ENCODE measurements at regions not wholly inside any gene's neighbourhood (a gene's known extent, or its start where the extent isn't known, plus 50 kb on each side); places are given as distances from the start of the nearest gene placed in this dataset.

GRCh38 chr2:64317707-64318475, 136.1 kb upstream of the LGALSL start:
- DNase-seq (ENCODE audit: low spot score): no peak

DNA sequence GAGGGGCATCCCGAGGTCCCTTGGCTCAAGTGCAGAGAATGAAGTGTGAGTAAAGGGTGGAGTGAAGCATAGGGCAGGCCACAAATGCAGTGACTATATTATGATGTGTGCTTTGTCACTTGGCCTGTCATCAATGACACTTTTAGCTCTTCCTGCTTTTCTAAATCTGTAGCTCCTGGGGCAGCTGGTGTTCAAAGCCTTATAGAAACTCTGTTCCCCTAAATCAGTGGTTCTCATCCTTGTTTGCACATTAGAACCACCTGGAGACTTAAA, 135.6 kb upstream of the LGALSL start:
- no peak for DNase-seq (ENCODE audit: low spot score)

DNA sequence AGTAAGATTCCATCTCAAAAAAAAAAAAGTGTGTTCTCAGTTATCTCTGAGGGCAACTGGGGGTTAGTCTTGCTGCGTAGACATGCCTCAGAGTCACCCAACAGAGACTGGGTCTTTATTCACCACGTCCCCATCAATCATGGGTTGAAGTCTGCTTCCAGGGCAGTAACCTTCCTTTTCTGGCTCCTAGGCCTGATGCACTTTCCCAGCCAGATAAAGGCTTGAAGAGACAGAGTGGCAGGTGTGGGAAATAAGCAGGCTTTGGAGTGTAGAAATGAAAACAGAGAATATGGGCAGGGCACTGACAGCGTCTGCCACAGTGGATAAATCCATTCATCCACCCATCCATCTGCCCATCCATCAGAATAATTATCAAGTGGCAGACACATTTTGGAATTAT, 134.1 kb upstream of the LGALSL start:
- no peak for DNase-seq (ENCODE audit: low spot score)

- DNase-seq (ENCODE audit: low spot score): no peak
These were observed 131.5 kb upstream of the LGALSL start for GRCh38 chr2:64322433-64322832.

- DNase-seq (ENCODE audit: low spot score): no peak
These were observed 130.8 kb upstream of the LGALSL start for GRCh38 chr2:64323197-64323596.

- no peak for DNase-seq (ENCODE audit: low spot score)
These were observed 129.1 kb upstream of the LGALSL start for GRCh38 chr2:64324746-64325410.

DNA sequence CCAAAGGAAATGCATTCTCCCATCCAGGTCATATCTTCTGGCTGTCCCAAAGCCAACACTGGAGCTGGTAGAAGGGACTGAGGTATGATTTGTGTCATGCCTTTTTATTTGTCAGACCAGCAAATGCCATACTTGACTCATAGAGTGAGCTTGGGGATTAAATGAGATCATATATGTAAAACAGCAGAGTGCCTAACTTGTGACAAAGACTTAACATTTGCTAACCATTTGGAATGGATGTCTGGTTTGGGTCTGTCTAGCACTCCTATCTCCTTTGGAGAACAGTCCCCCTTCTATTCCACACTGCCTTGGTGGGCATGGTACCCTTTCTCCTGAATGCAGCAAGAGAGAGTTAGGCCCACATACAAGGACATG, 128.5 kb upstream of the LGALSL start:
- no peak for DNase-seq (ENCODE audit: low spot score)

GRCh38 chr2:64325852-64326577, 127.9 kb upstream of the LGALSL start:
- no peak for DNase-seq (ENCODE audit: low spot score)

DNA sequence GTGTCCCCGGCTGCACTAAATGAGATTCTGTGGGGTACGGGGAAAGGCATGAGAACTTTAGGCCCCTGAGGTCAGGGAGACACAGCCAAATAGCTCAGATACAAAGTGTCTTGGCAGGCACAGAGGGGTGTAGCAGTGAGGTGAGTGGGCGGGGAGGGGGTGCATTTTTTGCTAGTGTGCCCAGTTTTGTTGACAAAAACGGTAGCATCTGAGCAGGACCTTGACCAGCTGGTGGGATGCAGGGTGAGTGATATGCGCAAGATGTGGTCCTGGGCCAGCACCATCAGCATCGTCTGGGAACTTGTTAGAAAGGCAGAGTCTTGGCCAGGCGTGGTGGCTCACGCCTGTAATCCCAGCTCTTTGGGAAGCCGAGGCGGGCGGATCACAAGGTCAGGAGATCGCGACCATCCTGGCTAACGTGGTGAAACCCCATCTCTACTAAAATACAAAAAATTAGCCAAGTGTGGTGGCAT, 127.3 kb upstream of the LGALSL start:
- no peak for DNase-seq (ENCODE audit: low spot score)

DNA sequence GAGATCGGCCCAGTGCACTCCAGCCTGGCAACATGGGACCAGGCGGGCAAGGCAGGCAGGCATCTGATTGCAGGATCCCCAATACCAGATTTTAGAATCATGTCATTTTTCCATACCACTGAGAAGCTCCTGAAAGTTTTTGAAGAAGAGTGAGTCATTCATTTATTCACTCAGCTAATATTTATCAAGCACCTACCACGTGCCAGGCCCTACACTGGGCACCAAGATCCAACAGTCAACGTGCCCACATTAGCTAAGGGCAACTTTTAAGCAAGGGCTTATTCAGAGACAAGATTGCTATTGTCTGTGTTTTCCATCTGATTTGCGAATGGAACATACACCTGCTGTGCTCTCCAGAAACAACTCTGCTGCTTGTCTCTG, 126.8 kb upstream of the LGALSL start:
- DNase-seq (ENCODE audit: low spot score): no peak

- peak; percentile 67 for DNase-seq (ENCODE audit: low spot score)
These were observed 126.2 kb upstream of the LGALSL start for GRCh38 chr2:64327510-64328414.

DNA sequence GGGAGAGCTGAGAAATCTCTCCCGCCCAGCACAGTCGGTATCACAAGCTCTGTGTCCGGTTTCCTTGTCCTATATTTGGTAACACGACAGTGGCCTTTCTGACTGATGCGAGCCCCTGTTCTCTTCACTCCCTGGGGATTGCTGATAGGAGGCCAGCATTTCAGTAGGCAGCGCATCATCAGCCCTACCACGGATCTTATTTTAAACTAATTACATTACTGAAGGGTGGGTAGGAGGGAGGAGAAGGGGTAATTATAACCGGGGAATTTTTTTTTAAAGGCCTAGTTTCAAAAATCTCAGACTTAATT, 125.6 kb upstream of the LGALSL start:
- DNase-seq (ENCODE audit: low spot score): no peak

DNA sequence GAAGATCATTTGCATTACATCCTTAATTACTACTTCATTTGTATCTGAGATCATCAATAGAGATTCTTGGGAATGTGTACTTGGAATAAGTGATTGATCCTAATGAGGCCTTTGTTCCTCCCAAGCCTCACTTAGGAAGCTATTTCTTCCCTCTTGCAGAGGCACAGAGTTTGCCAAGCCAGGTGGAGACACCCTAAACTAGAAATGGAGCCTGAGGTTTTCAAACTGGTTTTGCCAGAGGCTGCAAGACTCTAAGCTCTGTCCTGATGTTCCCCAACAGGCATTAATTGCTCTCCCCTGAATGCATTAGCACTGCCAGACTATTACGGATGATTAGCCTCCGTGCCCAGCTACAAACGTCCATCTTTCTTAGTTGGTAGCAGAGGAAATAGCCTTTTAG, 125.2 kb upstream of the LGALSL start:
- no peak for DNase-seq (ENCODE audit: low spot score)

GRCh38 chr2:64329848-64330247, 124.1 kb upstream of the LGALSL start:
- no peak for DNase-seq (ENCODE audit: low spot score)

- peak; percentile 83 for DNase-seq (ENCODE audit: low spot score)
These were observed 123.5 kb upstream of the LGALSL start for GRCh38 chr2:64330281-64331113.

DNA sequence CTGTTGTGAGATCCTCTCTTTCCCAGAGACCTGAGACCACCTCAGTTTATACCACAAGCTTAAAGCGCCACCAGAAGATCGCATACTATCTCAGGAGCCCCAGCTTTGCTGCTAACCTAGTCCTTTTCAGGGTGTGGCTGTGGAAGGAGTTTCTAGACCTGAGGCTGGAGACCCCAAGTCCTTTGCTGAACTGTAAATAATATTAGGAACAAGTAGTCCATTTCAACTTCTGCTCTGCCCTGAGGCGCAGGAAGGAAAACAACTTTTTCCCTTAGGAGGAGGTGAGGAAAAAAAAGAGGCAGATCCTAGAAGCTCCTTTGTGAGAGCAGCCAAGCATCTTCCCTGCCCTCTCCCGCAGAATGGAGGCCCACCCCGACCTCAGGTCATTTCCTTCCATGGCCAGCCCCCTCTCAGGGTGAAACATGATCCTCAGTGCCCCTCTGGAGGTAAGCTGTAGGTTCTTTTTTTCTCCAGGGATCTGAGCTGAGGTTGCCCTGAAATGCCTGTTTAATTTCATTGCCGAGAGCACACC, 122.8 kb upstream of the LGALSL start:
- no peak for DNase-seq (ENCODE audit: low spot score)

- DNase-seq (ENCODE audit: low spot score): peak; percentile 36
These were observed 121.9 kb upstream of the LGALSL start for GRCh38 chr2:64331849-64332699.

DNA sequence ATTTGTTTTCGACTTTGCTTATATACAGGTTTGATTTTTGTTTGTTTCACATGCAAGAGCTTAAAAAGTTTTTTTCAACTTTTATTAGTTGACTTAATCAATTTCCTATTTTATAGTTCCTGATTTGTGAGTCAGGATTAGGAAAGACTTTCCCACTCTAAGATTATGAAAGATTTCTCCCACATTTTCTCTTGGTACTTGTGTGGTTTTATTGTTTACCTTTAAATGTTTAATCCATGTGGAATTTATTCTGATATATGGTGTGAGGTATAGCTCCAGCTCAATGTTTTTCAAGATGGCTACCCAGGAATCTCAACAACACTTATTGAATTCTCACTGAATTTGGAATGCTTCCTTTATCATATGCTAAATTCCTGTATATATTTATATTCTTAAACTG, 117.8 kb upstream of the LGALSL start:
- no peak for DNase-seq (ENCODE audit: low spot score)

DNA sequence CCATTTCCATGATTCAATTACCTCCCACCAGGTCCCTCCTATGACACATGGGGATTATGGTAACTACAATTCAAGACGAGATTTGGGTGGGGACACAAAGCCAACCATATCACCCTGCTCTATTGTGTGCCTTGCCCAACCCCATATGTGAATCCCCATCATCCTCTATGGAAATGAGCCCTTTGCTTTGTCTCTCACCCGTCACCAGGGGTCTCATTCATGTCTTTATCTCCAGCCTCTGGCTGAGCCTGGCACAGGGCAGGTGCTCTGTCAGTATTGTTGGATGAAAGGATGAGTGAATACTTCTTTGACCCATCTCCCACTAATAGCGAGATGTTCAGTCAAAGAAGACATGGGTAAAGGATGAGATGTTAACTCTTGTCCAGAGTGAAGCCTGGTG, 116.6 kb upstream of the LGALSL start:
- DNase-seq (ENCODE audit: low spot score): no peak

DNA sequence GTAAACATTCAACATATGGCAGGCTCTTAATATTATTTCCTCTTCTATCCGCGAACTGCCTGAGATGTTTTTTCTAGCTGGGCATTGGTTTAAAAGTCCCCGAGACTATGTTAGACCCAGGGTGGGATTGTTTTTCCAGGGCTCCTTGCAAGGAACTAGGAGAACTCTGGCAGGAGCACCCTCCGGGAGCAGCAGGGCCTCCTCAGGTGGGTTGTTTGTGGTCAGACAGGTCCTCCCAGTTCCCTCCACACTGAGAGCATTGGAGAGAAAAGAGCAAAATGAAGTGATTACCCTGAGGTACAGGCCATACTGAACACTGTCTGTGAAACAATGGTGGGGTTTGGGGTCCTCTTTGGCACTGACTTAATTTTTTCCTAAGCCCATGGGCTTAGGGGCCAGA, 115.9 kb upstream of the LGALSL start:
- no peak for DNase-seq (ENCODE audit: low spot score)
